ENCODE measurements at regions not wholly inside any gene's neighbourhood (a gene's known extent, or its start where the extent isn't known, plus 50 kb on each side); places are given as distances from the start of the nearest gene placed in this dataset.

DNA sequence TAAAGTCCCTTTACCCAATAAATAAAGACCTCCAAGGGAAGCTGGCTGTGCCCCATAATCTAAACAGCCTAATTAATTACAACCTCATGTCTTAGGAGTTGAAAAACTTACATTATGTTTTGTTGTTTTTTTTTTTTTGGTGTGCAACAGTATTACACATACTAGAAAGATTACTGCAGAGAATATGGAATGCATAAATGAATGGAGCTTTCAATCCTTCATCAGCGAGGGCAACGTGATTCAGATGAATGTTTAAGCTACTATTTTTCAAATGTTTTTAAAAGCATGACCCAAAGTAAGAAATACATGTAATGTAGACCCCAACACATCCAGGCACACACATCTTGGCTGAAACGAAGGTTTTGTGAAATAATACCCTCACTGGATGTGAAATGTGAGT lies 167.1 kb upstream of the FN1 start:
- Histone ChIP-seq H3K9me3 (ENCODE audit: control insufficient read depth in 2 of 2, insufficient read depth in 1 of 2, low read length in 1 of 2) (no peaks in the 10 kb centered on the region), H3K27ac (ENCODE audit: low read depth in 1 of 2, low read length in 1 of 2) (no peak overlapping the region), H3K4me3 (ENCODE audit: low read length in 2 of 2) (no peak overlapping the region), H3K36me3 (ENCODE audit: control insufficient read depth in 2 of 2, insufficient read depth in 2 of 2, low read length in 1 of 2) (no peaks in the 10 kb centered on the region), H3K27me3 (ENCODE audit: control insufficient read depth in 2 of 2, insufficient read depth in 1 of 2, low read length in 1 of 2) (no peaks in the 10 kb centered on the region), H3K4me1 (ENCODE audit: control insufficient read depth in 2 of 2, insufficient read depth in 2 of 2, low read length in 2 of 2) (no peaks in the 10 kb centered on the region)
- no peak for DNase-seq (ENCODE audit: low read depth in 6 of 9, low spot score in 9 of 9)
- WGBS = 58% methylated on average over 3 of the region's 3 CpGs

DNA sequence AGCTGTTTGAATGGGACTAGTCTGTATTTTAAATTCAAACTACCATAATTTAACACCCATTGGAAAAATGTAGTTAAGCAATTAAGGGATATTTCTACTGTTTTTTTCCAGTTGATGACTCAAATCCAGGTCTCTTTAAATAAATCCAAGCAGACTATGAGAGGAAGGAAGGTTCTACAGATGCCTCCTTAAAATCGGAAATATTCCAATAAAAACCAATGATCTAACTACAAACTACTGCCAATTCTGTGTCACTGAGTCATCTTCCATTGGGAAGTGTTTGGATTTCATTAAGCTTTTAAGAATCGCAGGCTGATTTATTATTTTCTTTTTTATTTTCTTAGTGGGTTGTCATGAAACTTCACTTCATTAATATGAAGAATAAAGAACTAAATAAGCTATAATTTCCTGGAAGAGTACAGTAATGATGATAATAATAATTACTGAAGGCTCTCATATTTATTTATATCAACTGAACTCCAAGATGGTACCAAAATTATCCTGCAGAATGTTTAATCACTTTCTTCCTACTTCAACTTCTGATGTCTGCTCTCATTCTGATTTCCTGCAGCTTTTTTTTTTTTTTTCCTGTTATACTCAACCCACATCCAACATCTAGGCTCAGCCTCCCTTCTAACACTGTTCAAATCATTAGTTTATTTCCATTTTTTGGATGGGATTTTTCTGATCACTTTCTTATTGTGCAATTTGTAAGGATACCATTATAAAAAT lies 166.3 kb upstream of the FN1 start:
- 94% methylated on average over 2 of the region's 2 CpGs for WGBS
- H3K4me3 ChIP-seq (ENCODE audit: low read length in 2 of 2) = no peak overlapping the region
- H3K27me3 ChIP-seq (ENCODE audit: control insufficient read depth in 2 of 2, insufficient read depth in 1 of 2, low read length in 1 of 2) = no peaks in the 10 kb centered on the region
- no peaks in the 10 kb centered on the region for H3K36me3 ChIP-seq (ENCODE audit: control insufficient read depth in 2 of 2, insufficient read depth in 2 of 2, low read length in 1 of 2)
- no peak for DNase-seq (ENCODE audit: low read depth in 6 of 9, low spot score in 9 of 9)
- no peaks in the 10 kb centered on the region for H3K4me1 ChIP-seq (ENCODE audit: control insufficient read depth in 2 of 2, insufficient read depth in 2 of 2, low read length in 2 of 2)
- H3K27ac ChIP-seq (ENCODE audit: low read depth in 1 of 2, low read length in 1 of 2) = no peak overlapping the region
- no peaks in the 10 kb centered on the region for H3K9me3 ChIP-seq (ENCODE audit: control insufficient read depth in 2 of 2, insufficient read depth in 1 of 2, low read length in 1 of 2)

DNA sequence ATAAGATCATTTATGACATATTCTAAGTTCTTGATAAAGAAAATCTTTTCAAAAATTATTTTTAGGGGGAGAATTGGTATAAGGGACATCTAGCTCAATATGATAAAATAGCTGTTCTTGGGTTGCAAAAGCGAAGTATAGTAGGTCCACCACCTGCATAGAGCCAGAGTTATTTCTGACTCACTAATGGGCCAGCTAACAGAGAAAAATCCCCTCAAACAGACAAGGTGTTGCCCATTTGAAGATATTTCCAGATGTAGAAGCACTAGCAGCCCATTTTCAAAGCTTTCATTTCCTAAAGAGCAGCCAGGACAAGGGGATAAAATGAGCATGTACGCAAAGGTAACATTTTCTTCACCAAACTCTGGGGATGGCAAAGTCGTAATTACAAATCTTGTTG lies 165.7 kb upstream of the FN1 start:
- Histone ChIP-seq H3K4me3 (ENCODE audit: low read length in 2 of 2) (no peak overlapping the region), H3K27me3 (ENCODE audit: control insufficient read depth in 2 of 2, insufficient read depth in 1 of 2, low read length in 1 of 2) (no peaks in the 10 kb centered on the region), H3K36me3 (ENCODE audit: control insufficient read depth in 2 of 2, insufficient read depth in 2 of 2, low read length in 1 of 2) (no peaks in the 10 kb centered on the region), H3K9me3 (ENCODE audit: control insufficient read depth in 2 of 2, insufficient read depth in 1 of 2, low read length in 1 of 2) (no peaks in the 10 kb centered on the region), H3K27ac (ENCODE audit: low read depth in 1 of 2, low read length in 1 of 2) (no peak overlapping the region), H3K4me1 (ENCODE audit: control insufficient read depth in 2 of 2, insufficient read depth in 2 of 2, low read length in 2 of 2) (no peaks in the 10 kb centered on the region)
- DNase-seq (ENCODE audit: low read depth in 6 of 9, low spot score in 9 of 9) = no peak
- 98% methylated on average over 3 of the region's 3 CpGs for WGBS

DNA sequence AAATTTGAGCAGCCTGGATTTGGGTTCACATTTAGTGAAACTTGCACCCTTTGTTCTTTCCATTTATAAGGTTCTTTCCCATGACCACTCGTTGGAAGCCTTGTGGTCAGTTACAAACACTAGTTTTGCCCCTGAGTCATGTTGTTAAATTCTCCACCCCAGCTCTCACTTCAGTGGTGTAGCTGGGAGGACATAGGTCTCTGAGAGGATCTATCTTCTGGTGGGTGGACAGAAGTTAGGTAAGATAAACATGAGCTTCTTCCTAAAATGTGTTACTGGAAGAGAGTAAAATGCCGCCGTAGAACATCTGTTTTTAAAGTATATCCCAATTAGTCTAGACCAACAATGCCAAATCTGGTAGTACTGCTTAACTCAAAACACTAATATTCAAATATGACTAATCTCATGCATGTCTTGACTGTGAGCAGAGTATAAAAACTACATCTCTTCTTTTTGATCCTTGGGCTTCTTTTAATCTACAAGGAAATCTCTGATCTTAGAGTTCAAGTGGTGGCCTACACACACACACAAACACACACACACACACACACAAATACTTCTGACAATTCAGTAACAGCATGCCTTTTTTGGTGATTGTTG lies 162.6 kb upstream of the FN1 start:
- Histone ChIP-seq H3K4me1 (ENCODE audit: control insufficient read depth in 2 of 2, insufficient read depth in 2 of 2, low read length in 2 of 2) (no peaks in the 10 kb centered on the region), H3K27ac (ENCODE audit: low read depth in 1 of 2, low read length in 1 of 2) (no peak overlapping the region), H3K9me3 (ENCODE audit: control insufficient read depth in 2 of 2, insufficient read depth in 1 of 2, low read length in 1 of 2) (no peaks in the 10 kb centered on the region), H3K36me3 (ENCODE audit: control insufficient read depth in 2 of 2, insufficient read depth in 2 of 2, low read length in 1 of 2) (no peaks in the 10 kb centered on the region), H3K4me3 (ENCODE audit: low read length in 2 of 2) (no peak overlapping the region), H3K27me3 (ENCODE audit: control insufficient read depth in 2 of 2, insufficient read depth in 1 of 2, low read length in 1 of 2) (no peaks in the 10 kb centered on the region)
- 77% methylated on average over 3 of the region's 3 CpGs for WGBS
- DNase-seq (ENCODE audit: low read depth in 6 of 9, low spot score in 9 of 9) = no peak

DNA sequence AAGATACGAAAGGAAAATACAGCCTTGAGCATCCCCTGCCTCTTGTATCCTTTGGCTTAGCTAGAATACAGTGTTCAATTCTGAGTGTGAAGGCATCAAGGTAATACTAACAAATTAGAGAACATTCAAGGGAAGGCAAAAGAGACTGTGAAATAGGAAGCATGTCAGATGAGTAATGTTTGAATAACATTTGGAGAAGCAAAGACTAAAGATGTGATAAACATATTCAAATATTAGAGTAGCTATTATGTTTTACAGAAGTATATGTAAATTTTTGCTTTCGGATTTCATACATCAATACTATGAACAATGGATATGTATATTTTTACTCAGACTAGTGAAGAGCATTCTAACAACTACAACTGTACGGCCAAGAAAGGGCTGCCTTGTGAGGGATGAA lies 161.7 kb upstream of the FN1 start:
- Histone ChIP-seq H3K36me3 (ENCODE audit: control insufficient read depth in 2 of 2, insufficient read depth in 2 of 2, low read length in 1 of 2) (no peaks in the 10 kb centered on the region), H3K27ac (ENCODE audit: low read depth in 1 of 2, low read length in 1 of 2) (no peak overlapping the region), H3K4me3 (ENCODE audit: low read length in 2 of 2) (no peak overlapping the region), H3K27me3 (ENCODE audit: control insufficient read depth in 2 of 2, insufficient read depth in 1 of 2, low read length in 1 of 2) (no peaks in the 10 kb centered on the region), H3K4me1 (ENCODE audit: control insufficient read depth in 2 of 2, insufficient read depth in 2 of 2, low read length in 2 of 2) (no peaks in the 10 kb centered on the region), H3K9me3 (ENCODE audit: control insufficient read depth in 2 of 2, insufficient read depth in 1 of 2, low read length in 1 of 2) (no peaks in the 10 kb centered on the region)
- WGBS = 96% methylated on average over 3 of the region's 3 CpGs
- DNase-seq (ENCODE audit: low read depth in 6 of 9, low spot score in 9 of 9) = no peak

DNA sequence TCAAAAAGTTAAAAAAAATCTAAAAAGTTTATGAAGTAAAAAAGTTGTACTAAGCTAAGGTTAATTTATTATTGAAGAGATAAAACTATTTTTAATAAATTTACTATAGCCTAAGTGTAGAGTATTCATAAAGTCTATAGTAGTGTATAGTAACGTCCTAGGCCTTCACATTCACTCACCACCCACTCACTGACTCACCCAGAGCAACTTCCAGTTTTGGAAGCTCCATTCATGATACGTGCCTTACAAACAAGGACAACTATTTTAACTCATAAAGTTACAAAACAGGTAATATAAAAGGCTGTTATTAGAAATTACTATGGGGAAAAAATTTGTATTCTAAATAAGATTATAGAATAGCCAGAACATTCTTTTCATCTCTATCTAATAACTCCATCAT lies 158.9 kb upstream of the FN1 start:
- H3K4me1 ChIP-seq (ENCODE audit: control insufficient read depth in 2 of 2, insufficient read depth in 2 of 2, low read length in 2 of 2) = no peaks in the 10 kb centered on the region
- H3K36me3 ChIP-seq (ENCODE audit: control insufficient read depth in 2 of 2, insufficient read depth in 2 of 2, low read length in 1 of 2) = no peaks in the 10 kb centered on the region
- H3K27me3 ChIP-seq (ENCODE audit: control insufficient read depth in 2 of 2, insufficient read depth in 1 of 2, low read length in 1 of 2) = no peaks in the 10 kb centered on the region
- DNase-seq (ENCODE audit: low read depth in 6 of 9, low spot score in 9 of 9) = no peak
- H3K4me3 ChIP-seq (ENCODE audit: low read length in 2 of 2) = no peak overlapping the region
- no peaks in the 10 kb centered on the region for H3K9me3 ChIP-seq (ENCODE audit: control insufficient read depth in 2 of 2, insufficient read depth in 1 of 2, low read length in 1 of 2)
- 92% methylated on average over 2 of the region's 2 CpGs for WGBS
- H3K27ac ChIP-seq (ENCODE audit: low read depth in 1 of 2, low read length in 1 of 2) = no peak overlapping the region

DNA sequence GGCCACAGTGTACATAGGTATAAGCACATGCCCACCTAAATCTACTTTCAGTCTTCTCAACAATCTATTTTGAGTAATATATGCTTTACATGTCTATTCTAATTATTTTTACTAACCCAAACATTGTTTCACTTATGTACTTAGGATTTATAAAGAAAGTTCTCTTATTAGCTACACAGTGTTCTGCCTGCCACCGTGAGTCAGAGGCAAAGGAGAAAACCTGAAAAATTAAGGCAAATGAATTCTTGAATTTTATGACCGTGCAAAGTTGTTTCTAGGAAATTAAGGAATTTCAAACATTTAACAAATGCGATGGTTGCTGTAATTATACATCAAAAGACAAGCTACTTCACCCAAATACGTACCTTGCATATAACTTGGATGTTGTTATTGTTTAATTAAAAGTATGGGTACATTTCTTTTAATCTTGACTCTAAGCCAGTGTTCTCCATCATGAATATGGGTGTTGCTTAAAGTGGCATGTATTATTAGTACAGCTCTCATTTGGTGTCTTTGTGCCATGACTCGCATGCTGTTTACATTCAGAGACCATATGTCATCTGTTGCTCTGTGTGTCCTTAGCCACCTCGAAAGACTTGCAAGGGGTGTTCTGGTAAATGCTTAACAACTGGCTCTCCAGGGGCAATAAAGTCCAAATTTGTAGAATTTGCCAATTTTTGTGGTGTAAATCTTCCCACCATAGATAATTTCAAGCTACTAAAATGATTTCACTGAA lies 154.3 kb upstream of the FN1 start:
- WGBS = 96% methylated on average over 6 of the region's 6 CpGs
- no peak for DNase-seq (ENCODE audit: low read depth in 6 of 9, low spot score in 9 of 9)
- Histone ChIP-seq H3K4me3 (ENCODE audit: low read length in 2 of 2) (no peak overlapping the region), H3K36me3 (ENCODE audit: control insufficient read depth in 2 of 2, insufficient read depth in 2 of 2, low read length in 1 of 2) (no peaks in the 10 kb centered on the region), H3K27ac (ENCODE audit: low read depth in 1 of 2, low read length in 1 of 2) (no peak overlapping the region), H3K27me3 (ENCODE audit: control insufficient read depth in 2 of 2, insufficient read depth in 1 of 2, low read length in 1 of 2) (no peaks in the 10 kb centered on the region), H3K4me1 (ENCODE audit: control insufficient read depth in 2 of 2, insufficient read depth in 2 of 2, low read length in 2 of 2) (no peaks in the 10 kb centered on the region), H3K9me3 (ENCODE audit: control insufficient read depth in 2 of 2, insufficient read depth in 1 of 2, low read length in 1 of 2) (no peaks in the 10 kb centered on the region)

DNA sequence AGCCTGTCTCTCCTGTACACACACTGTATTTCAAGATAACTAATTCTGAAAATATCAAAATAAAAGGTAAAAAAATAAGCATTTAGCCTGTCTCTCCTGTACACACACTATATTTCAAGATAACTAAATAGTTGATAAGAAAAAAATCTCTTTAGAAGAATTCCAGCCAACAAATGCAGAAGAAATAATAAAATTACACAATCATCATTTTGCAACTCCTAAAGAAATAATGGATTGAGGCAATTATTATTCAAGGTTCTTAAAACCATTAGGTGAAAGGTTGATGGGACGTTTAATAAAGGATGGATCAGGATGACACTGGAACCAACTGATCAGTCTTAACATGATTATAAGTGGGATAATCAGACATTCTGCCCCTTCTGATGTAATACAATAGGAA lies 148.0 kb upstream of the FN1 start:
- no peak for DNase-seq (ENCODE audit: low read depth in 6 of 9, low spot score in 9 of 9)
- H3K4me1 ChIP-seq (ENCODE audit: control insufficient read depth in 2 of 2, insufficient read depth in 2 of 2, low read length in 2 of 2) = no peaks in the 10 kb centered on the region
- no peaks in the 10 kb centered on the region for H3K36me3 ChIP-seq (ENCODE audit: control insufficient read depth in 2 of 2, insufficient read depth in 2 of 2, low read length in 1 of 2)
- H3K27me3 ChIP-seq (ENCODE audit: control insufficient read depth in 2 of 2, insufficient read depth in 1 of 2, low read length in 1 of 2) = no peaks in the 10 kb centered on the region
- no peaks in the 10 kb centered on the region for H3K9me3 ChIP-seq (ENCODE audit: control insufficient read depth in 2 of 2, insufficient read depth in 1 of 2, low read length in 1 of 2)
- no peak overlapping the region for H3K27ac ChIP-seq (ENCODE audit: low read depth in 1 of 2, low read length in 1 of 2)
- H3K4me3 ChIP-seq (ENCODE audit: low read length in 2 of 2) = no peak overlapping the region
- WGBS = 94% methylated on average over 1 of the region's 1 CpG

DNA sequence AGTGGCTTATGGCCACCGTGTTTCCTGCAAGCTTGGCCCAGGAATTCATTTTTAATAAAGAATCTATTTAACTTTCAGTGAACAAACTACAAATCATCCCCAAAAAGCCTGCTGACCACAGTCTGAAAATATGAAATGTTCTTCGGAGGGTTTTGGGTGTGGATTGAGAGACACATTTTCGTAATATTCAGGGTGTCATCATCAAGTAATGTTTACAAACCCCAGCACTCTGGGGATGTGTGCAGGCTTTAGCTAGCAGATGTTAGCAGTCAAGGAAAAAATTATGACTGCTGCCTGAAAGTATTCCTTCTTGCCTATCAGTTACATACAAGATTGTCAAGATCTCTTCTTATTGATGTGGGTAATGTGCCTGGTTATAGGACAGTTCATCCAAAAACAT lies 143.9 kb upstream of the FN1 start:
- no peak overlapping the region for H3K27ac ChIP-seq (ENCODE audit: low read depth in 1 of 2, low read length in 1 of 2)
- no peaks in the 10 kb centered on the region for H3K36me3 ChIP-seq (ENCODE audit: control insufficient read depth in 2 of 2, insufficient read depth in 2 of 2, low read length in 1 of 2)
- no peaks in the 10 kb centered on the region for H3K4me1 ChIP-seq (ENCODE audit: control insufficient read depth in 2 of 2, insufficient read depth in 2 of 2, low read length in 2 of 2)
- DNase-seq (ENCODE audit: low read depth in 6 of 9, low spot score in 9 of 9) = no peak
- H3K27me3 ChIP-seq (ENCODE audit: control insufficient read depth in 2 of 2, insufficient read depth in 1 of 2, low read length in 1 of 2) = no peaks in the 10 kb centered on the region
- H3K9me3 ChIP-seq (ENCODE audit: control insufficient read depth in 2 of 2, insufficient read depth in 1 of 2, low read length in 1 of 2) = no peaks in the 10 kb centered on the region
- WGBS = 60% methylated on average over 3 of the region's 3 CpGs
- H3K4me3 ChIP-seq (ENCODE audit: low read length in 2 of 2) = no peak overlapping the region

Data from thymus (tissue), 11 donors.